Osteocyte (in vitro differentiated cells): ENCODE measurements at regions not wholly inside any gene's neighbourhood (a gene's known extent, or its start where the extent isn't known, plus 50 kb on each side); places are given as distances from the start of the nearest gene placed in this dataset.

ENCODE experiments used
- DNase-seq: peaks from one replicate; pipeline ENCODE4 v3.0.0; 2021; ENCODE audit warnings: mixed read lengths; ENCODE audit not compliant: unreplicated experiment; ENCODE audit errors: extremely low spot score
- H3K27ac Mint-ChIP-seq: one replicate; pipeline ENCODE4 v1.8.0; 2021; ENCODE audit warnings: mild to moderate bottlenecking, mixed read lengths; ENCODE audit not compliant: unreplicated experiment
- H3K27me3 Mint-ChIP-seq: one replicate; pipeline ENCODE4 v1.8.0; 2021; ENCODE audit warnings: mixed read lengths; ENCODE audit not compliant: unreplicated experiment
- H3K36me3 Mint-ChIP-seq: one replicate; pipeline ENCODE4 v1.8.0; 2021; ENCODE audit warnings: mixed read lengths; ENCODE audit not compliant: unreplicated experiment
- H3K4me1 Mint-ChIP-seq: one replicate; pipeline ENCODE4 v1.8.0; 2021; ENCODE audit warnings: mixed read lengths; ENCODE audit not compliant: unreplicated experiment
- H3K4me3 Mint-ChIP-seq: one replicate; pipeline ENCODE4 v1.8.0; 2021; ENCODE audit warnings: mild to moderate bottlenecking, moderate library complexity, mixed read lengths; ENCODE audit not compliant: unreplicated experiment
- H3K9me3 Mint-ChIP-seq: one replicate; pipeline ENCODE4 v1.8.0; 2021; ENCODE audit warnings: mixed read lengths; ENCODE audit not compliant: unreplicated experiment
- CTCF ChIP-seq: fragments of 200-600 bp; sonication (generic); IDR thresholded peaks from 2 replicates; pipeline ENCODE4 v1.5.0; 2021; ENCODE audit warnings: antibody characterized with exemption, mild to moderate bottlenecking, moderate library complexity

GRCh38 chr6:159100395-159101182, 55.8 kb upstream of the TAGAP start:
- no peaks in the 10 kb centered on the region for H3K9me3 Mint-ChIP-seq
- H3K27me3 Mint-ChIP-seq: peaks cover 25% of the 10 kb centered on the region
- no peak overlapping the region for H3K27ac Mint-ChIP-seq
- peak; percentile 54 for DNase-seq
- H3K4me3 Mint-ChIP-seq: no peak overlapping the region
- TF ChIP-seq CTCF: no peak
- no peaks in the 10 kb centered on the region for H3K36me3 Mint-ChIP-seq
- H3K4me1 Mint-ChIP-seq: no peaks in the 10 kb centered on the region

- no peak for TF ChIP-seq CTCF
- no peaks in the 10 kb centered on the region for H3K36me3 Mint-ChIP-seq
- no peak overlapping the region for H3K27ac Mint-ChIP-seq
- peaks cover 25% of the 10 kb centered on the region for H3K27me3 Mint-ChIP-seq
- no peaks in the 10 kb centered on the region for H3K9me3 Mint-ChIP-seq
- no peak for DNase-seq
- H3K4me1 Mint-ChIP-seq: no peaks in the 10 kb centered on the region
- no peak overlapping the region for H3K4me3 Mint-ChIP-seq
These were observed 55.2 kb upstream of the TAGAP start for GRCh38 chr6:159099961-159100360.

- H3K4me3 Mint-ChIP-seq: no peak overlapping the region
- H3K27ac Mint-ChIP-seq: no peak overlapping the region
These were observed 54.5 kb upstream of the TAGAP start for GRCh38 chr6:159099276-159099675.

GRCh38 chr6:159098636-159099106, 53.9 kb upstream of the TAGAP start:
- no peaks in the 10 kb centered on the region for H3K9me3 Mint-ChIP-seq
- no peak overlapping the region for H3K4me3 Mint-ChIP-seq
- H3K27ac Mint-ChIP-seq: no peak overlapping the region
- no peaks in the 10 kb centered on the region for H3K4me1 Mint-ChIP-seq
- H3K36me3 Mint-ChIP-seq: no peaks in the 10 kb centered on the region
- H3K27me3 Mint-ChIP-seq: peaks cover 20% of the 10 kb centered on the region
- no peak for TF ChIP-seq CTCF
- no peak for DNase-seq

More at GRCh38 chr6:159099276-159099675, 54.5 kb upstream of the TAGAP start:
- Mint-ChIP-seq H3K9me3 (no peaks in the 10 kb centered on the region), H3K4me1 (no peaks in the 10 kb centered on the region), H3K36me3 (no peaks in the 10 kb centered on the region), H3K27me3 (peaks cover 25% of the 10 kb centered on the region)
- no peak for TF ChIP-seq CTCF
- no peak for DNase-seq

GRCh38 chr6:159097256-159097655, 52.5 kb upstream of the TAGAP start:
- no peaks in the 10 kb centered on the region for H3K36me3 Mint-ChIP-seq
- H3K4me1 Mint-ChIP-seq: no peaks in the 10 kb centered on the region
- no peak overlapping the region for H3K4me3 Mint-ChIP-seq
- peaks cover 12% of the 10 kb centered on the region for H3K27me3 Mint-ChIP-seq
- H3K9me3 Mint-ChIP-seq: no peaks in the 10 kb centered on the region
- no peak for TF ChIP-seq CTCF
- no peak overlapping the region for H3K27ac Mint-ChIP-seq
- DNase-seq: no peak
